ENCODE measurements at regions not wholly inside any gene's neighbourhood (a gene's known extent, or its start where the extent isn't known, plus 50 kb on each side); places are given as distances from the start of the nearest gene placed in this dataset.

DNA sequence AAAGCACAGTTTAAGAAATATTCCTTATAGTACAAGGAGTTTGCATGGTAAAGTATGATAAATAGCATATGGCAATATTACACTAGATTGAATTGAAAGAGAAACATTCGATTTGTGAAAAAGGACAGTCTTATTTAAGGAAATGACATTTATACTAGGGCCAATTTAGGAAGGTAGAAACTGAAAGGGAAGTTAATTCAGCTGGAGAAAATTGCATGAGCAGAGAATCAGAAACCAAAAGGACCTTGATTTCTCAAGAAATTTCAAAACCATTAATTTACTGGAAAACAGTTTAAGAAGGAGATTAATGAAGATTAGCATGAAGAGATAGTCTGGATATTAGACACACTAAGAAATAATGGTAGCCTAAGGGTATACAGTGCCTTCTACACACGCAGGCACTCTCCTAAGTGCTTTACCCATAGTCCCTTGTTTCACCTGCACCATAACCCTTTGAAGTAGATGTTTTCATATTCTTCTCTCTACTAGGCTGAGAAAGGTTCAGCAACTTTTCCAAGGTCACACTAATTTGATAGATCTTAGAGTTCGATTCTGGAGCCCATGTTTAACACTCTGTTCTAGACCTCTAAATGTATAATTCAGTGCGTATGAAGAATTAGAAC lies 259.1 kb upstream of the SLIT2 start:
- DNase-seq (ENCODE audit: low read depth) = no peak

- DNase-seq (ENCODE audit: low read depth) = no peak
Measured at GRCh38 chr4:19987746-19988145, 264.0 kb upstream of the SLIT2 start.

DNA sequence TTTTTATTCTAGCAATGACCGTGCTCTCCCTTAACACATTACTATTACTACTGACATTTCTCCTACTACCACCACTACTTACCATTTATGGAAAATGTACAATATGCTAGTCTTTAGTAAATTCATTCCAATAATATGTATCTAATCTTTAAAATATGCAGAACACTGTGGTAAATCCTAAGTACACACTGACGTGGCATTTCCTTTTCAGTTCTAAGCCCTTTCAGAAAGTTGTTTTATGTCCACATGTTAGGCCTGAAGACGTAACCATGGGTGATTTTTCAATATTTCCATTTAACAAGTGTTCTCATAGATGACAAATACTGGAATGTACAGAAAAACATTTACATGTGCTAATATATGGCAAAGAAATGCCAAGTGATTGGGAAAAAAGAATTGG lies 268.6 kb upstream of the SLIT2 start:
- DNase-seq (ENCODE audit: low read depth) = no peak

- no peak for DNase-seq (ENCODE audit: low read depth)
Measured at GRCh38 chr4:19982556-19982955, 269.1 kb upstream of the SLIT2 start.

GRCh38 chr4:19971829-19972228 lies 279.9 kb upstream of the SLIT2 start:
- DNase-seq (ENCODE audit: low read depth) = no peak

DNA sequence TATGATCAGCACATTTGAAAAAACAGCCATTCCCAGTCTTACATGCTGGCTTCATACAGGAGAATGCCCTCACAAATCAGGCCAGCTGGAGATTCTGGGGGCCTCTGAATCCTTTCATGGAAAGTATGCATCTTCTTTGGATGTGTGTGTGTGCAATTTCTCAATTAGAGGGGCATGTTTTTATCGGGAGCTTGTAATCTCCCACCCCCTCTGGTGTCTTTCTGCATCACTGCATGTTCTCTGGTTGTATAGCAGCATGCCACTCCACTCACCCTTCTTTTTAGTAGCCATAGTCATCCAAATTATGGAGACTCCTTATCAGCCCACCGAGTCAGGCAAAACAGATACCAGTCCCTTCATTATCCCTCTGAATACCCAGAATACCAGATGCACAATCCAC lies 282.2 kb upstream of the SLIT2 start:
- no peak for DNase-seq (ENCODE audit: low read depth)

- DNase-seq (ENCODE audit: low read depth) = no peak
Measured at GRCh38 chr4:19961091-19961490, 290.6 kb upstream of the SLIT2 start.

DNA sequence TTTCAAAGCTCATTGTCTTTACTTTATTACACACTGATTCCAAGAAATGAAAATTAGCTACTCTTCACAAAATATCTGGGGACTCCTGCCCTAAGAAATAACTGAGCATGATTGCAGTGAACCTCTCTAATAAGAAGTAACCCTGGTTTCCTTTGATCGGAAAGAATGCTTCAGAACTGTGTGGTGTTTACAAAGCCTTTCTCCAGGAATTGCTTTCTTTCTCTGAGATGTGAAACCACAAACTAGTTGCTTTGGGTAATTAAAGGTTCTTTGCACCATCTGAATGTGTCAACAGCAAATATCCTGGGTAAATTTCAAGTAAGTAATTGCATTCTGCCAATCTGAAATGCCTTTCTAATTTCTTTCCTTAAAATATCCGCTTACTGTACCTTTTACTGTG lies 292.9 kb upstream of the SLIT2 start:
- no peak for DNase-seq (ENCODE audit: low read depth)

DNA sequence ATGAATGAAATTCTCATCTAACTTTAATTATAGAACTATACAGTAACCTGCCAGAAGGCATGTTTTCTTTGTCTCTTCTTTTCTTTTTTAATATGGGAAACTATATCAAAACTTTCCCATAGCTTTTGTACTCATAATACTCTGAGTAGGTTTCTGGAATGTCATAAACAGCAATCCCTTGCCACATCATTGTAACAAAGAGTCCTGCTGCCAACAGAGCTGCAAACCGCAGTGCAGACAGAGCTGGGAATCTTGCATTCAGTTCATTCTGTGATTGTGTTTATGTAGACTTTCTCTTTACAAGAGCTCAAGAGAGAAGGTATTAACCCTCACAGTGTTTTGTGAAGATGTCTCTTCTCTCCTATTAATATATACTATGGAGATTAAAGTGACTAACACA lies 304.4 kb upstream of the SLIT2 start:
- no peak for DNase-seq (ENCODE audit: low read depth)

GRCh38 chr4:19945979-19946380 lies 305.7 kb upstream of the SLIT2 start:
- DNase-seq (ENCODE audit: low read depth) = no peak

- no peak for DNase-seq (ENCODE audit: low read depth)
Measured at GRCh38 chr4:19945501-19945900, 306.2 kb upstream of the SLIT2 start.

DNA sequence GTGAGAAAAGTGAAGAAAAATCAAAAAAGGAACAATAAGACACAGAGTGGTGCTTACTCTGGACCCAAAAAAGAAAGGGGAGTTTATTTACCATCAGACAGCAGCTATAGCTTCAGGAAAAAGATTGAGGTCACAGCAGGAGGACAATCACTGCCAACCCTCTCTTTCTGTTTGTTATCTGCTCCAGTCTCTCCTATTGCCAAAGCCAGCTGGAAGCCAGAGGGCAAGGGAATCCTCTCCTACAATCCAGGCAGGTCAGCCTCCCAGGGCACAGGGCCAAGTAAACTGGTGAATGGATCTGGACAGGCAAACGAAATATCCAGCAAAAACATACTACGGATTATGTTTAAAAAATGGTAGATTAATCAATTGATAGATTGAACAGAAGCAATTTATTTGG lies 306.9 kb upstream of the SLIT2 start:
- DNase-seq (ENCODE audit: low read depth) = no peak

DNA sequence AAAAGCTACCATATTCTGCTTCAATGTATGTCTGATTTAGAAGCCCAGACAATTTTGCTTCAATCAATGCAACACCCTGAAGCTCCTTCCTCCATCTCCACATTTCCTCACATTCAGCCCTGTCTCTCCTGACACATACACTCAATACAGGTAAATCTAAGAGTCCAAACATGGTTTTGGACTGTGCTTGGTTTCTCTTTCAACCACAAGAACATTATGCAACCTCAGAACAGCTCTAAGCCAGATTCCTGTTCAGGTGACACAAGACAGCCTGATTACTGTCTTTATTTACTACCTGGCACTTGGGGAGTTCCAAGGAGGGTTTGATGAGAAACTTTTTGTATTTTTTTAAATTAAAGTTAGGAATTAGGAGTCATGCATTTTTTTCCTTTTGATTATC lies 307.5 kb upstream of the SLIT2 start:
- DNase-seq (ENCODE audit: low read depth) = no peak

DNA sequence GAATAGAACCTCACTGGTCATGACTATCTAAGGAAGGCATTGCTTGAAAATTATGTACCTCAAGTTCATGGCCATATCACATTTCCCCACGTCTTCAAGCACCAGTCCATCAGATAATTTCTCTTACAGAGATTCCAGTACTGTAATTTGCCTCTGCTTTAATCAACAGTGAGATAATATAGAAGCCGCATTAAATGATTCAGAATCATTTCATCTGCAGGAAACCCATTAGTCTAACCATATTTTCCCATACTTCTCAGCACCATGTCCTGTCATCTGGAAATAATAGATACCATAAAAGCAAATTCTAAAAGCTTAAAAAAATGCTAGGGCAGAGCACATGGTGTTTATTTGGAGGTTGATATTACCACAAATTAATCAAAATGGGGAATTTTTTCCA lies 310.3 kb upstream of the SLIT2 start:
- DNase-seq (ENCODE audit: low read depth) = no peak

DNA sequence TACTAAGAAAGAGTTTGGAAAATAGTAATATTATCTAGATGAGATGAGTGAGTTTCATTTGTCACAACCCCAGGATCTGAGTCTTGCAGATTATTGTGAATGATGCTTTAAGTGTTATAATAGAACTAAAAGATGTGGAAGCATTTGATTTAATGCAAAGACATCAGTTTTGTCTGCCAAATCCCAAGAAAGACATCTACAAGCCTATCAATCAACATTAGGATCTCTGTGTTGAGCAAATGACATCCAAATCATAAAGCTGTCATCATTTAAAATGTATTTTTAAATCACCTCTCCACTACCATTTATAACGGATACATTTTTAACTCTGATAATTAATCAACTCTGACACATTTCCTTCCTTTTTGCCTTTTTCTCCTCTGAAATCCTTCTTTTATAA lies 310.8 kb upstream of the SLIT2 start:
- no peak for DNase-seq (ENCODE audit: low read depth)

DNA sequence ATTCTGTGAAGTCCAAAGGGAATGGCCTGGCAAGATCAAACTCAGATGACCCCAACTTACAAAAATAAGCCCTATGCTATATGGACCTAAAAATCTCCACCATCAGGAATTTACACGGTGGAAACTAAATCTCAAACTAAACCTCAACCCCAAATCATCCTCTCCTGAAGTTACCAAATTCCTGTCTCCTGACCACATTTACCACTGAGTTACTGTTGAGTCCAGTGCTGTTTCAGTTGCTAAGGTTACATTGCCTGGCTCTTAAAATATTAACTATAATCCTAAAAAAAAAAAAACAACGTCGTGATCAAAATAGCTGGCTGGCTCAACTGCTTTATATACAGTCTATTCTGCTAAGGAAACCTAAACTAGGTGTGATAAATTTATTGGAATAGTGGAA lies 315.2 kb upstream of the SLIT2 start:
- no peak for DNase-seq (ENCODE audit: low read depth)

DNA sequence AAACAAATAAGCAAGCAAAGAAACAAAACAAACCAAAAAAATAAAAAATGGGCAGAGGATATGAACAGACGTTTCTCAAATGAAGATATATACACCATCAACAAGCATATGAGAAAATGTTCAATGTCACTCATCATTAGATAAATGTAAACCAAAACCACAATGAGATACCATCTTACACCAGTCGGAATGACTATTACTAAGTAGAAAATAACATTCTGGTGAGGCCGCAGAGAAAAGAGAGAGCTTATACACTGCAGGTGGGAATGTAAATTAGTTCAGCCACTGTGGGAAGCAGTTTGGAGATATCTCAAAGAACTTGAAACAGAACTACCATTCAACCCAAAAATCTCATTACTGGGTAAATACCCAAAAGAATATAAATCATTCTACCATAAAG lies 321.0 kb upstream of the SLIT2 start:
- DNase-seq (ENCODE audit: low read depth) = no peak

GRCh38 chr4:19927381-19927780 lies 324.3 kb upstream of the SLIT2 start:
- no peak for DNase-seq (ENCODE audit: low read depth)

DNA sequence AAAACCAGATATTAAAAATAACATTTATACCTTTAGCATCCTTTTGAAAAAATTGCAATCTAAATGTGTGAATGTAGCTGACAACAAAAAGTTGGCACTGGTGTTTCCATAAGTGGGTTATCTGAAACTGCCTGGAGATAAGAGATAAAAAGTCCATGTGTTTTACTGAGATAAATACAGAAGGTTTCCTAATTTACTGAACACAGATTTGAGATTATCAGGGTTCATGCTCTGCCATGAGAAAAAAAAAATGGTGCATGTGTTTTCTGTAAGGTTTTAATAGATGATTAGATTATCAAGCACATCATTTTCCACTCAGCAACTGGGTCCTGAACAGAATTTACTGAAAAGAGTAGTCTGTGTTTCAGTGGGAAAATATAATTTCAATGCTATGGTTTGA lies 326.2 kb upstream of the SLIT2 start:
- DNase-seq (ENCODE audit: low read depth) = no peak

GRCh38 chr4:19924761-19925160 lies 326.9 kb upstream of the SLIT2 start:
- DNase-seq (ENCODE audit: low read depth) = no peak

DNA sequence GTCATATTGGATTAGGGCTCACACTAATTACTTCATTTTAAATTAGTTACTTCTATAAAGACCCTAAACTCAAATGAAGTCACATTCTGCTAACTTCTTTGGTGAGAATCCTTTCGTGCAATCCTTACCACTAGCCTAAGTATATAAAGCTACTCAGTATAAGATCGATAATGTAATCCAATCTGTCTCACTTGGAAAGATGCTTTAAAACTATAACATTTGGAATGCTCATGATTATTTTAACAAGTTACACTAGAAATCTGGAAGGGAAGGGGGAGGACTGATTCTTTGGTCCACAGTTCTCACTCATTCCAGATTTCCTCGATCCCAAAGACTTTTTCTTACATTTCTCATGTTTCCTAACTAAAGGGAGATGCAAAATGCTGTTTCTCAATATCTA lies 336.4 kb upstream of the SLIT2 start:
- no peak for DNase-seq (ENCODE audit: low read depth)

GRCh38 chr4:19913650-19914049 lies 338.1 kb upstream of the SLIT2 start:
- no peak for DNase-seq (ENCODE audit: low read depth)

- DNase-seq (ENCODE audit: low read depth) = no peak
Measured at GRCh38 chr4:19910861-19911525, 340.7 kb upstream of the SLIT2 start.

DNA sequence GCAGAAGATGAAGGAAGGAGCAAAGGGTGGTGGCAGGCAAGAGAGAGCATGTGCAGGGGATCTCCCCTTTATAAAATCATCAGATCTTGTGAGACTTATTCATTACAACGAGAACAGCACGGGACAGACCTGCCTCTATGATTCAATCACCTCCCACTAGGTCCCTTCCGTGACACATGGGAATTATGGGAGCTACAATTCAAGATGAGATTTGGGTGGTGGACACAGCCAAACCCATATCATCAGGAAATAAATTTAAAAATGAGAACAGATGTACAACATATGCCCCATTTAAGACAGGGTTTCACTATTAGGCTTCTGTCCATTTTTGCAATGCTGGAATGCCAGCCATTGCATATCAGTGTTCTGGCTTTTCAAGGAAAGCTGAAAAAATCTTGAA lies 346.7 kb upstream of the SLIT2 start:
- DNase-seq (ENCODE audit: low read depth) = no peak
